HUES64 (cell line): ENCODE measurements at regions not wholly inside any gene's neighbourhood (a gene's known extent, or its start where the extent isn't known, plus 50 kb on each side); places are given as distances from the start of the nearest gene placed in this dataset.
"Not testable (repeated sequence)": the region's sequence is repeated elsewhere in the genome, so short reads cannot be mapped to it uniquely, and the experiment has no call there.

Experiments
- H3K27ac ChIP-seq: 2 replicates; pipeline ENCODE4 v1.7.0; 2013; ENCODE audit warnings: low read depth, low read length, inconsistent platforms
- H3K27me3 ChIP-seq: 2 replicates; pipeline ENCODE4 v1.6.1; 2013; ENCODE audit warnings: mild to moderate bottlenecking, low read length; ENCODE audit not compliant: insufficient read depth
- H3K36me3 ChIP-seq: 2 replicates; pipeline ENCODE4 v1.6.1; 2013; ENCODE audit warnings: mild to moderate bottlenecking, low read length; ENCODE audit not compliant: insufficient read depth
- H3K4me1 ChIP-seq: 2 replicates; pipeline ENCODE4 v1.6.1; 2013; ENCODE audit warnings: mild to moderate bottlenecking, low read length, moderate library complexity; ENCODE audit not compliant: insufficient read depth
- H3K4me3 ChIP-seq: 2 replicates; pipeline ENCODE4 v1.5.1; 2013; ENCODE audit warnings: mild to moderate bottlenecking, low read length, moderate library complexity
- H3K9ac ChIP-seq: 2 replicates; pipeline ENCODE4 v1.6.1; 2013; ENCODE audit warnings: mild to moderate bottlenecking, low read depth, low read length
- H3K9me3 ChIP-seq: 2 replicates; pipeline ENCODE4 v1.6.1; 2013; ENCODE audit warnings: low read depth, low read length; ENCODE audit not compliant: insufficient read depth
- WGBS: fragments of 150-250, 120-280 bp; methylation state at CpG from one replicate; pipeline ENCODE4 v1.1.7; 2013; ENCODE audit warnings: missing lambda C conversion rate; 5-methylcytosine and 5-hydroxymethylcytosine counted together

- Histone ChIP-seq H3K9me3 (no peaks in the 10 kb centered on the region), H3K9ac (no peak overlapping the region), H3K27ac (no peak overlapping the region), H3K4me3 (no peak overlapping the region), H3K4me1 (no peaks in the 10 kb centered on the region), H3K36me3 (no peaks in the 10 kb centered on the region), H3K27me3 (no peaks in the 10 kb centered on the region)
- WGBS = 82% methylated on average over 4 of the region's 4 CpGs
These were observed 443.9 kb downstream of the KLHL4 start for GRCh38 chrX:87961471-87961870.

DNA sequence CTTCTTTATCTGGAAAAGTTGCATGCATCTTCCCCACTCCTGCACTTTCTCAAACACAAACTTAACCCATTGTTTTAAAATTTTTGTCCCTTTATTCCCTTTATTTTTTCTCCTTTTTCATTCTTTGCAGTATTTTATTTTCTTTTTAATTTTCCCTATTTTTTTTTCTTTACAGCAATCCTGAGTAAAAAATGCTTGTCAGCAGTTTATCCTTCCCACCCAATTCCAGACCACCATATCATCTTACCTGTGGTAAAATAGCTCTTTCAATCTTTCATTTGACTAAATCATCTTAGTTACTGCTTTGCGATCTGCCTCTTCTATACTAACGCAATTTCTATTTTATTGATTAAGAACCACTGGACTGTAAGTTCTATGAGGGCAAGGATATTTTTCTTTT is 450.5 kb downstream of the KLHL4 start:
- Histone ChIP-seq H3K27me3 (no peaks in the 10 kb centered on the region), H3K4me1 (no peaks in the 10 kb centered on the region), H3K4me3 (no peak overlapping the region), H3K9me3 (no peaks in the 10 kb centered on the region), H3K9ac (no peak overlapping the region), H3K36me3 (no peaks in the 10 kb centered on the region), H3K27ac (no peak overlapping the region)
- 86% methylated on average over 1 of the region's 2 CpGs for WGBS

GRCh38 chrX:87972121-87972520 is 454.5 kb downstream of the KLHL4 start:
- not testable (repeated sequence) for H3K9ac ChIP-seq, H3K27ac ChIP-seq
- 96% methylated on average over 4 of the region's 6 CpGs for WGBS

DNA sequence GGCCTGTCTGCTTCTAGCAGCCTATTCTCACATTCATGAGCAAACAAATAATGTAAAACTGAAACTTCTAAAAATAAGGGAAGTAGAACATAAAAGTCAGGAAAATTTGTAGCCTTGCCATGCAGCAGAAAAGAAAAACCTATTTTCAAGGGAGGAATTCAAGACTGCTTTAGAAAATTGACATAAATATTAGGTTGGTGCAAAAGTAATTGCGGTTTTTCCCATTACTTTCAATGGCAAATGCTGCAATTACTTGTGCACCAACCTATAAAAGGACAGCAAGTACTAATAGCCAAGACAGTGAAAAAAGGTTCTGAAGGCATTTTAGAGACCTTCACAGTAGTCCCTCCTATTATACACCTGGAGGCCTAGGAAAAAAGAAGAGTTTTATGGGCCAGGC is 457.8 kb downstream of the KLHL4 start:
- Histone ChIP-seq H3K4me3 (no peak overlapping the region), H3K27me3 (no peaks in the 10 kb centered on the region), H3K27ac (no peak overlapping the region), H3K9ac (no peak overlapping the region), H3K9me3 (0 out of 2 replicates have a peak, but pooled peaks cover 6% of the 10 kb centered on the region), H3K36me3 (no peaks in the 10 kb centered on the region), H3K4me1 (no peaks in the 10 kb centered on the region)
- 100% methylated on average over 1 of the region's 1 CpG for WGBS

More at GRCh38 chrX:87972121-87972520, 454.5 kb downstream of the KLHL4 start:
- H3K4me1 ChIP-seq, H3K27me3 ChIP-seq, H3K9me3 ChIP-seq, H3K36me3 ChIP-seq, H3K4me3 ChIP-seq: not testable (repeated sequence)

DNA sequence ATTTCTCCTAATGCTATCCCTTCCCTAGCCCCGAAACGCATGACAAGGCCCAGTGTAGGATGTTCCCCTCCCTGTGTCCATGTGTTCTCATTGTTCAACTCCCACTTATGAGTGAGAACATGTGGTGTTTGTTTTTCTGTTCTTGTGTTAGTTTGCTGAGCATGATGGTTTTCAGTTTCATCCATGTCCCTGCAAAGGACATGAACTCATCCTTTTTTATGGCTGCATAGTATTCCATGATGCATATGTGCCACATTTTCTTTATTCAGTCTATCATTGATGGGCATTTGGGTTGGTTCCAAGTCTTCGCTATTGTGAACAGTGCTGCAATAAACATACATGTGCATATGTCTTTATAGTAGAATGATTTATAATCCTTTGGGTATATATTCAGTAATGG is 490.3 kb downstream of the KLHL4 start:
- H3K27ac ChIP-seq, H3K9me3 ChIP-seq, H3K27me3 ChIP-seq, H3K4me1 ChIP-seq, H3K9ac ChIP-seq, H3K4me3 ChIP-seq, H3K36me3 ChIP-seq: not testable (repeated sequence)
- 100% methylated on average over 1 of the region's 3 CpGs for WGBS

- Histone ChIP-seq H3K27me3 (no peaks in the 10 kb centered on the region), H3K4me1 (no peaks in the 10 kb centered on the region), H3K9me3 (no peaks in the 10 kb centered on the region), H3K36me3 (no peaks in the 10 kb centered on the region), H3K27ac (no peak overlapping the region), H3K4me3 (no peak overlapping the region), H3K9ac (no peak overlapping the region)
- no CpG with 5 or more reads among the region's 3 CpGs for whole genome bisulfite sequencing
These were observed 506.4 kb downstream of the KLHL4 start for GRCh38 chrX:88024022-88024421.

- Histone ChIP-seq H3K27me3 (no peaks in the 10 kb centered on the region), H3K4me3 (no peak overlapping the region), H3K9me3 (no peaks in the 10 kb centered on the region), H3K27ac (no peak overlapping the region), H3K36me3 (no peaks in the 10 kb centered on the region), H3K4me1 (no peaks in the 10 kb centered on the region), H3K9ac (no peak overlapping the region)
- 100% methylated on average over 1 of the region's 2 CpGs for WGBS
These were observed 554.9 kb downstream of the KLHL4 start for GRCh38 chrX:88072339-88073030.

- H3K27me3 ChIP-seq = no peaks in the 10 kb centered on the region
- no peak overlapping the region for H3K9ac ChIP-seq
- H3K36me3 ChIP-seq = no peaks in the 10 kb centered on the region
- no peak overlapping the region for H3K4me3 ChIP-seq
- no peaks in the 10 kb centered on the region for H3K4me1 ChIP-seq
- no peak overlapping the region for H3K27ac ChIP-seq
- WGBS = 97% methylated on average over 2 of the region's 2 CpGs
- H3K9me3 ChIP-seq = no peaks in the 10 kb centered on the region
These were observed 584.4 kb downstream of the KLHL4 start for GRCh38 chrX:88101968-88102367.

DNA sequence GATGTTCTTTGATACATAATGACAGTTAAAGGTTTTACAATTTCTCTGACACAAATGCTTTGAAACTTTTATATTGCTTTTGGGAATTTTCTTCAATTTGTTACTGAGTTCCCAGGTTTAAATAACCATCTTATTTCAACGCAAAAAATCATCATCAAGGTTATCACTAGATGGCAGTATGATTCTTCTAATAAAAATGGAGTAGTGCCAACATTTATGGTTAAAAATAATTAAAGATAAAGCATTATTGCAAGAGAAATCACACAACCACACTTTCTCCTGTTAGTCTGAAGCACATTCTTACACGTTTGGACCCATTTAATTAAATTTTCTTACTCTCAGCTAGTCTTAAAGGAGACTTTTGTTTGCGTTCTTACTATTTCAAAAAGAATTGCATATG is 611.3 kb upstream of the CPXCR1 start:
- no peaks in the 10 kb centered on the region for H3K9me3 ChIP-seq
- no peak overlapping the region for H3K9ac ChIP-seq
- no peak overlapping the region for H3K27ac ChIP-seq
- H3K36me3 ChIP-seq = no peaks in the 10 kb centered on the region
- 30% methylated on average over 2 of the region's 3 CpGs for WGBS
- no peaks in the 10 kb centered on the region for H3K27me3 ChIP-seq
- H3K4me3 ChIP-seq = no peak overlapping the region
- 0 out of 2 replicates have a peak, but pooled peaks cover 3% of the 10 kb centered on the region for H3K4me1 ChIP-seq

DNA sequence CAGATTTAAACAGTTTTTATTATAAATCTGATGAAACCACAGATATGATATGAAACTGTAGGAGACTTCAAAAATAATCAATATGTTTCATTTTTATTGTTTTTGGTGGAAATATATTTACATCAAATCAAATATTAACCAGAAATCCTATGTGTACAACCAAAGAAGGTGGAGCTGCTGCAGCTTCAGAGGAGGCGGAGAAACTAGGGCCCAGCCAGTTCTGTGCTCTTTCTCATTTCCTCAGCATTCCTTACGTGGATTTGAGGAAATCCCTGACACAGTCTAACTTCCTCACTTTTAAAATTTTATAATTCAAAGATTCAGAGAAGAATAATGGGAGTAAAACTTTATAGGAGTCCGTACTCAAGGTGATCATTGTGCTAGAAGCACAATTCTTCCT is 610.7 kb upstream of the CPXCR1 start:
- H3K9me3 ChIP-seq = no peaks in the 10 kb centered on the region
- 91% methylated on average over 1 of the region's 3 CpGs for WGBS
- H3K27me3 ChIP-seq = no peaks in the 10 kb centered on the region
- H3K9ac ChIP-seq = no peak overlapping the region
- H3K36me3 ChIP-seq = no peaks in the 10 kb centered on the region
- no peak overlapping the region for H3K27ac ChIP-seq
- 0 out of 2 replicates have a peak, but pooled peaks cover 3% of the 10 kb centered on the region for H3K4me1 ChIP-seq
- H3K4me3 ChIP-seq = no peak overlapping the region

DNA sequence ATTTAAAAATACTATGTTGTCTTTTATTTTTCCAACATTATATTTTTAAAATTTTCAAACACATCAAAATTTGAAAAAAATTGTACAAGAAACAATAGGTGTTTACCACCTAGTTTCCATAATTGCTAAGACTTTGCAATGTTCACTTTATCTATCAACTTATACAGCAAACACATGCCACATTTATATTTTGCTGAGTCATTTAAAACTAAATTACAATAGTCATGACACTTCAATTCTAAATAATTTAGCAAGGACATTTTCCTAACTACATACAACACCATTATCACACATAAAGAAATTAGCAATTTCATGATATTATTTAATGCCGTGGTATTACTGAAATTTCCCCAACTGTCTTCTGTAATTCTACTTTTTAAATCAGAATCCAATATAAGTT is 600.4 kb upstream of the CPXCR1 start:
- Histone ChIP-seq H3K9ac (no peak overlapping the region), H3K4me3 (no peak overlapping the region), H3K36me3 (no peaks in the 10 kb centered on the region), H3K4me1 (no peaks in the 10 kb centered on the region), H3K27me3 (no peaks in the 10 kb centered on the region), H3K9me3 (no peaks in the 10 kb centered on the region), H3K27ac (no peak overlapping the region)
- 100% methylated on average over 1 of the region's 1 CpG for WGBS

DNA sequence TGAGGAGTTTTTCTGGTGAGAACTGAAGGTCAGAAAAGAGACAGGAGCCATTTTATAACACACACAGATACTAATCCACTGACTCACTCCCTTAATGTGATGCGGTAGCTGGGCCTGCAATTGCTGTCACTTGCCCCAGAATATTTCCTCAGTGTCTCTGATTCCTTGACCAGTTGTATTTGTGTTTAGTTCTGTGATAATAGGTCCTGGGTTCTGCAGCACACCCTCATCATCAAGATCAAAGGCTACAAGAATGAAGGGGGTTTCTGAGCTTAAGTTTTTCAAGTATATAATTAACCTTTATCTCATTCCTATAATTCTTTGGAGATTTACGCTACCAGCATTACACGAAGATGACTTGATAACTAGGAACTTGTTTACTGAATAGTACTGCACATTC is 576.5 kb upstream of the CPXCR1 start:
- H3K36me3 ChIP-seq = no peaks in the 10 kb centered on the region
- H3K4me1 ChIP-seq = no peaks in the 10 kb centered on the region
- no peak overlapping the region for H3K9ac ChIP-seq
- no peaks in the 10 kb centered on the region for H3K9me3 ChIP-seq
- H3K27ac ChIP-seq = no peak overlapping the region
- no peak overlapping the region for H3K4me3 ChIP-seq
- H3K27me3 ChIP-seq = no peaks in the 10 kb centered on the region
- WGBS = no CpG with 5 or more reads among the region's 3 CpGs
